ENCODE measurements at regions not wholly inside any gene's neighbourhood (a gene's known extent, or its start where the extent isn't known, plus 50 kb on each side); places are given as distances from the start of the nearest gene placed in this dataset.

GRCh38 chr1:215018555-215018954, 64.0 kb upstream of the KCNK2 start:
- TF ChIP-seq ZBTB46 (CRISPR knock-in tag; IDR thresholded peaks at IDR 0.05; ENCODE audit: borderline replicate concordance) (no peak), KDM5B (CRISPR knock-in tag; IDR thresholded peaks at IDR 0.05; ENCODE audit: borderline replicate concordance) (no peak)
- in situ Hi-C loops (cut with HindIII; ENCODE audit: extremely low pct_ligation_motif_present, low pct_unique_long_range_greater_than_20kb) (no loop called here), intact Hi-C loops (cut with micrococcal nuclease; ENCODE audit: unreplicated experiment) (no loop called here)
- no peaks in the 10 kb centered on the region for H4K20me1 ChIP-seq (ENCODE audit: insufficient read depth, low read length)
- H3K9me3 ChIP-seq (ENCODE audit: low read length): no peaks in the 10 kb centered on the region
- no peak overlapping the region for H3K4me2 ChIP-seq (ENCODE audit: low read depth, low read length)
- POLR2A ChIA-PET: no interaction called here
- no peak overlapping the region for H3K27ac ChIP-seq (ENCODE audit: extremely low read length, insufficient read depth, low read length)
- no peaks in the 10 kb centered on the region for H3K4me1 ChIP-seq (ENCODE audit: insufficient read depth, low read length)
- CTCF ChIA-PET (ENCODE audit: low intra/inter-chr PET ratio, low total read pairs): no interaction called here
- H2AFZ ChIP-seq (ENCODE audit: low read length): no peak overlapping the region
- no peak for DNase-seq (ENCODE audit: low spot score)
- H3K9ac ChIP-seq (ENCODE audit: insufficient read depth, low read depth, low read length): no peak overlapping the region
- H3K36me3 ChIP-seq (replicated peaks in 1 of 2; ENCODE audit: control insufficient read depth in 1 of 2, insufficient read depth in 2 of 2, low read length in 2 of 2): no peaks in the 10 kb centered on the region
- H3K4me3 ChIP-seq (replicated peaks in 1 of 3; ENCODE audit: insufficient read depth in 1 of 3, low read depth in 2 of 3, low read length in 3 of 3): no peak overlapping the region
- H3K27me3 ChIP-seq (ENCODE audit: control insufficient read depth in 1 of 2, insufficient read depth in 2 of 2, low read length in 2 of 2): no peaks in the 10 kb centered on the region
- 19% methylated on average over 3 of the region's 3 CpGs for WGBS (ENCODE audit: low lambda C conversion rate)
- ATAC-seq: no peak
- BruUV-seq (replicated peaks): no TSS peak
- FAIRE-seq: no peak
- no peaks in the 10 kb centered on the region for H3K79me2 ChIP-seq (ENCODE audit: insufficient read depth, low read length)

GRCh38 chr1:215022204-215022603, 60.3 kb upstream of the KCNK2 start:
- intact Hi-C loops (cut with micrococcal nuclease; ENCODE audit: unreplicated experiment) (no loop called here), in situ Hi-C loops (cut with HindIII; ENCODE audit: extremely low pct_ligation_motif_present, low pct_unique_long_range_greater_than_20kb) (no loop called here)
- Histone ChIP-seq H3K79me2 (ENCODE audit: insufficient read depth, low read length) (no peaks in the 10 kb centered on the region), H3K27me3 (ENCODE audit: control insufficient read depth in 1 of 2, insufficient read depth in 2 of 2, low read length in 2 of 2) (no peaks in the 10 kb centered on the region), H4K20me1 (ENCODE audit: insufficient read depth, low read length) (no peaks in the 10 kb centered on the region), H3K4me3 (replicated peaks in 1 of 3; ENCODE audit: insufficient read depth in 1 of 3, low read depth in 2 of 3, low read length in 3 of 3) (no peak overlapping the region), H3K9me3 (ENCODE audit: low read length) (no peaks in the 10 kb centered on the region), H3K4me1 (ENCODE audit: insufficient read depth, low read length) (no peaks in the 10 kb centered on the region), H3K9ac (ENCODE audit: insufficient read depth, low read depth, low read length) (no peak overlapping the region), H2AFZ (ENCODE audit: low read length) (no peak overlapping the region), H3K4me2 (ENCODE audit: low read depth, low read length) (no peak overlapping the region), H3K36me3 (replicated peaks in 1 of 2; ENCODE audit: control insufficient read depth in 1 of 2, insufficient read depth in 2 of 2, low read length in 2 of 2) (no peaks in the 10 kb centered on the region), H3K27ac (ENCODE audit: extremely low read length, insufficient read depth, low read length) (no peak overlapping the region)
- DNase-seq (ENCODE audit: low spot score): no peak
- no peak for TF ChIP-seq ZBED4 (CRISPR knock-in tag; IDR thresholded peaks at IDR 0.05; ENCODE audit: borderline replicate concordance)
- TF ChIP-seq MIER3 (CRISPR knock-in tag; IDR thresholded peaks at IDR 0.05; ENCODE audit: borderline replicate concordance): no peak
- TF ChIP-seq PRPF4 (IDR thresholded peaks at IDR 0.05; ENCODE audit: low read depth, low read length, poor library complexity, severe bottlenecking): no peak
- no peak for TF ChIP-seq XBP1 (CRISPR knock-in tag; IDR thresholded peaks at IDR 0.05)
- TF ChIP-seq, protein P1, sequence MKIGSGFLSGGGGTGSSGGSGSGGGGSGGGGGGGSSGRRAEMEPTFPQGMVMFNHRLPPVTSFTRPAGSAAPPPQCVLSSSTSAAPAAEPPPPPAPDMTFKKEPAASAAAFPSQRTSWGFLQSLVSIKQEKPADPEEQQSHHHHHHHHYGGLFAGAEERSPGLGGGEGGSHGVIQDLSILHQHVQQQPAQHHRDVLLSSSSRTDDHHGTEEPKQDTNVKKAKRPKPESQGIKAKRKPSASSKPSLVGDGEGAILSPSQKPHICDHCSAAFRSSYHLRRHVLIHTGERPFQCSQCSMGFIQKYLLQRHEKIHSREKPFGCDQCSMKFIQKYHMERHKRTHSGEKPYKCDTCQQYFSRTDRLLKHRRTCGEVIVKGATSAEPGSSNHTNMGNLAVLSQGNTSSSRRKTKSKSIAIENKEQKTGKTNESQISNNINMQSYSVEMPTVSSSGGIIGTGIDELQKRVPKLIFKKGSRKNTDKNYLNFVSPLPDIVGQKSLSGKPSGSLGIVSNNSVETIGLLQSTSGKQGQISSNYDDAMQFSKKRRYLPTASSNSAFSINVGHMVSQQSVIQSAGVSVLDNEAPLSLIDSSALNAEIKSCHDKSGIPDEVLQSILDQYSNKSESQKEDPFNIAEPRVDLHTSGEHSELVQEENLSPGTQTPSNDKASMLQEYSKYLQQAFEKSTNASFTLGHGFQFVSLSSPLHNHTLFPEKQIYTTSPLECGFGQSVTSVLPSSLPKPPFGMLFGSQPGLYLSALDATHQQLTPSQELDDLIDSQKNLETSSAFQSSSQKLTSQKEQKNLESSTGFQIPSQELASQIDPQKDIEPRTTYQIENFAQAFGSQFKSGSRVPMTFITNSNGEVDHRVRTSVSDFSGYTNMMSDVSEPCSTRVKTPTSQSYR (CRISPR knock-in tag; IDR thresholded peaks at IDR 0.05; ENCODE audit: borderline replicate concordance): no peak
- ChIA-PET CTCF (ENCODE audit: low intra/inter-chr PET ratio, low total read pairs) (no interaction called here), POLR2A (no interaction called here)
- ATAC-seq: no peak
- WGBS (ENCODE audit: low lambda C conversion rate): 0% methylated on average over 1 of the region's 1 CpG
- BruUV-seq (replicated peaks): no TSS peak
- no peak for FAIRE-seq

Data from HepG2 (cell line).